ENCODE measurements at regions not wholly inside any gene's neighbourhood (a gene's known extent, or its start where the extent isn't known, plus 50 kb on each side); places are given as distances from the start of the nearest gene placed in this dataset.

DNA sequence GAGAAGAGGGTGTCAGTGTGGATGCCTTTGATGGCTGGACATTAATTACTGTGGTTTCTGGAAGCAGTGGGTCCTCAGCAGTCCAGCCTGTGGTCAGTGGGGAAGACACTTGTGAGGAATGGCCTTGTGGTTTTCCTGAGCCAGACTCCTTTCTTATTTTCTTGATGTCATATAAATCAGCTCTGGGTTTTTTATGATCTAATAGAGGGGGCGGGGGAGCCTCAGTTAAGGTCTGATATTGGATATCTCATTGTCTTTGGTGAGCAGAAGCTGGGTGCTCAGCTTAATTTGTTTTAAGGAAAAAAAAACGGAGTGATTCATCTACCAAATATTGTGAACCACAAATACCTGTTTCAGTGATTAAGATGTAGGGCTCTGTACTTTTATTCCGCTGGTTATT is 62.1 kb downstream of the OTOR start:
- H3F3A ChIP-seq (ENCODE audit: insufficient read depth), result no peaks in the 10 kb centered on the region
- TF ChIP-seq, protein P1, sequence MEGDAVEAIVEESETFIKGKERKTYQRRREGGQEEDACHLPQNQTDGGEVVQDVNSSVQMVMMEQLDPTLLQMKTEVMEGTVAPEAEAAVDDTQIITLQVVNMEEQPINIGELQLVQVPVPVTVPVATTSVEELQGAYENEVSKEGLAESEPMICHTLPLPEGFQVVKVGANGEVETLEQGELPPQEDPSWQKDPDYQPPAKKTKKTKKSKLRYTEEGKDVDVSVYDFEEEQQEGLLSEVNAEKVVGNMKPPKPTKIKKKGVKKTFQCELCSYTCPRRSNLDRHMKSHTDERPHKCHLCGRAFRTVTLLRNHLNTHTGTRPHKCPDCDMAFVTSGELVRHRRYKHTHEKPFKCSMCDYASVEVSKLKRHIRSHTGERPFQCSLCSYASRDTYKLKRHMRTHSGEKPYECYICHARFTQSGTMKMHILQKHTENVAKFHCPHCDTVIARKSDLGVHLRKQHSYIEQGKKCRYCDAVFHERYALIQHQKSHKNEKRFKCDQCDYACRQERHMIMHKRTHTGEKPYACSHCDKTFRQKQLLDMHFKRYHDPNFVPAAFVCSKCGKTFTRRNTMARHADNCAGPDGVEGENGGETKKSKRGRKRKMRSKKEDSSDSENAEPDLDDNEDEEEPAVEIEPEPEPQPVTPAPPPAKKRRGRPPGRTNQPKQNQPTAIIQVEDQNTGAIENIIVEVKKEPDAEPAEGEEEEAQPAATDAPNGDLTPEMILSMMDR (IDR thresholded peaks at IDR 0.05; ENCODE audit: insufficient read depth, low read length, poor library complexity, severe bottlenecking), result no peak
- no peak for TF ChIP-seq EZH2phosphoT487 (conservative IDR thresholded peaks at IDR 0.05; ENCODE audit: low read length)
- H3K79me2 ChIP-seq (ENCODE audit: insufficient read depth, low read length), result no peaks in the 10 kb centered on the region
- H4K20me1 ChIP-seq (ENCODE audit: low read depth, low read length), result no peaks in the 10 kb centered on the region
- H3K27me3 ChIP-seq (ENCODE audit: low read length), result no peaks in the 10 kb centered on the region; the same call in 1 of the 2 replicates
- H3K27ac ChIP-seq (ENCODE audit: low read depth, low read length), result no peak overlapping the region
- no peaks in the 10 kb centered on the region for H3K9me2 ChIP-seq (replicated peaks; ENCODE audit: insufficient read depth, low read length)
- no peak overlapping the region for H3K9ac ChIP-seq (ENCODE audit: low read length)
- H3K4me2 ChIP-seq (ENCODE audit: low read depth, low read length, poor library complexity, severe bottlenecking), result no peak overlapping the region
- H3K4me3 ChIP-seq (ENCODE audit: insufficient read depth, low read length, poor library complexity, severe bottlenecking), result no peak overlapping the region
- H3K36me3 ChIP-seq (ENCODE audit: low read length), result no peaks in the 10 kb centered on the region
- H2AFZ ChIP-seq (ENCODE audit: low read depth, low read length, severe bottlenecking), result no peak overlapping the region
- no peaks in the 10 kb centered on the region for H3K9me3 ChIP-seq (ENCODE audit: insufficient read depth, low read length)

GRCh38 chr20:16816192-16816591 is 68.0 kb downstream of the OTOR start:
- Histone ChIP-seq H3F3A (ENCODE audit: insufficient read depth) (no peaks in the 10 kb centered on the region), H3K27ac (ENCODE audit: low read depth, low read length) (no peak overlapping the region), H3K9me3 (ENCODE audit: insufficient read depth, low read length) (no peaks in the 10 kb centered on the region), H3K36me3 (ENCODE audit: low read length) (no peaks in the 10 kb centered on the region), H3K4me2 (ENCODE audit: low read depth, low read length, poor library complexity, severe bottlenecking) (no peak overlapping the region), H3K9ac (ENCODE audit: low read length) (no peak overlapping the region), H3K9me2 (replicated peaks; ENCODE audit: insufficient read depth, low read length) (no peaks in the 10 kb centered on the region), H4K20me1 (ENCODE audit: low read depth, low read length) (no peaks in the 10 kb centered on the region), H3K27me3 (ENCODE audit: low read length) (no peaks in the 10 kb centered on the region; the same call in 1 of the 2 replicates), H2AFZ (ENCODE audit: low read depth, low read length, severe bottlenecking) (no peak overlapping the region), H3K79me2 (ENCODE audit: insufficient read depth, low read length) (no peaks in the 10 kb centered on the region), H3K4me3 (ENCODE audit: insufficient read depth, low read length, poor library complexity, severe bottlenecking) (no peak overlapping the region)
- TF ChIP-seq EZH2phosphoT487 (conservative IDR thresholded peaks at IDR 0.05; ENCODE audit: low read length), result no peak
- TF ChIP-seq, protein P1 (IDR thresholded peaks at IDR 0.05; ENCODE audit: insufficient read depth, low read length, poor library complexity, severe bottlenecking), result no peak

- Histone ChIP-seq H3K4me2 (ENCODE audit: low read depth, low read length, poor library complexity, severe bottlenecking) (no peak overlapping the region), H3K9me2 (replicated peaks; ENCODE audit: insufficient read depth, low read length) (no peaks in the 10 kb centered on the region), H3K27me3 (ENCODE audit: low read length) (no peaks in the 10 kb centered on the region; the same call in 1 of the 2 replicates), H3K9ac (ENCODE audit: low read length) (no peak overlapping the region), H3K9me3 (ENCODE audit: insufficient read depth, low read length) (no peaks in the 10 kb centered on the region), H4K20me1 (ENCODE audit: low read depth, low read length) (no peaks in the 10 kb centered on the region), H3F3A (ENCODE audit: insufficient read depth) (no peaks in the 10 kb centered on the region), H3K79me2 (ENCODE audit: insufficient read depth, low read length) (no peaks in the 10 kb centered on the region), H2AFZ (ENCODE audit: low read depth, low read length, severe bottlenecking) (no peak overlapping the region), H3K4me3 (ENCODE audit: insufficient read depth, low read length, poor library complexity, severe bottlenecking) (no peak overlapping the region), H3K27ac (ENCODE audit: low read depth, low read length) (no peak overlapping the region), H3K36me3 (ENCODE audit: low read length) (no peaks in the 10 kb centered on the region)
- no peak for TF ChIP-seq EZH2phosphoT487 (conservative IDR thresholded peaks at IDR 0.05; ENCODE audit: low read length)
- TF ChIP-seq, protein P1 (IDR thresholded peaks at IDR 0.05; ENCODE audit: insufficient read depth, low read length, poor library complexity, severe bottlenecking), result no peak
These were observed 71.3 kb downstream of the OTOR start for GRCh38 chr20:16819483-16819882.

Measured in SU-DHL-6 (cell line).